GM12873 (cell line): ENCODE measurements at regions not wholly inside any gene's neighbourhood (a gene's known extent, or its start where the extent isn't known, plus 50 kb on each side); places are given as distances from the start of the nearest gene placed in this dataset.
A peak's percentile ranks its signal among the peaks of the same experiment; 100 is the strongest.

ENCODE experiments used
- CTCF ChIP-seq: IDR thresholded peaks from 2 replicates; pipeline ENCODE4 v1.5.1; 2012; ENCODE audit warnings: low read depth, mild to moderate bottlenecking, moderate library complexity, low read length, control low read depth; ENCODE audit not compliant: insufficient read depth; ENCODE audit errors: missing control alignments

GRCh38 chr4:98828801-98829200 lies 100.1 kb downstream of the EIF4E start:
- peak; percentile 18 for TF ChIP-seq CTCF

GRCh38 chr4:98827661-98828060 lies 101.3 kb downstream of the EIF4E start:
- TF ChIP-seq CTCF, result no peak

GRCh38 chr4:98822144-98822543 lies 106.8 kb downstream of the EIF4E start:
- TF ChIP-seq CTCF, result no peak

GRCh38 chr4:98816816-98817215 lies 112.1 kb downstream of the EIF4E start:
- no peak for TF ChIP-seq CTCF

- no peak for TF ChIP-seq CTCF
These were observed 112.5 kb downstream of the EIF4E start for GRCh38 chr4:98816386-98816785.

GRCh38 chr4:98804403-98804802 lies 124.5 kb downstream of the EIF4E start:
- TF ChIP-seq CTCF, result no peak

GRCh38 chr4:98803251-98803650 lies 125.7 kb downstream of the EIF4E start:
- TF ChIP-seq CTCF, result no peak

- no peak for TF ChIP-seq CTCF
These were observed 126.1 kb downstream of the EIF4E start for GRCh38 chr4:98802770-98803198.
